GM12865 (cell line): ENCODE measurements at regions not wholly inside any gene's neighbourhood (a gene's known extent, or its start where the extent isn't known, plus 50 kb on each side); places are given as distances from the start of the nearest gene placed in this dataset.

Experiments
- DNase-seq: peaks from one replicate; pipeline ENCODE4 v3.0.0; 2010; ENCODE audit warnings: low read depth
- H3K4me3 ChIP-seq: 2 replicates; pipeline ENCODE4 v1.5.1; 2011; ENCODE audit warnings: mild to moderate bottlenecking, low read depth, low read length, control low read depth
- TF ChIP-seq, protein P1 (sequence below): IDR thresholded peaks from 2 replicates; pipeline ENCODE4 v1.5.1; 2011; ENCODE audit warnings: low read length, control low read depth, low read depth, inconsistent platforms; ENCODE audit not compliant: insufficient read depth; ENCODE audit errors: missing control alignments

DNA sequence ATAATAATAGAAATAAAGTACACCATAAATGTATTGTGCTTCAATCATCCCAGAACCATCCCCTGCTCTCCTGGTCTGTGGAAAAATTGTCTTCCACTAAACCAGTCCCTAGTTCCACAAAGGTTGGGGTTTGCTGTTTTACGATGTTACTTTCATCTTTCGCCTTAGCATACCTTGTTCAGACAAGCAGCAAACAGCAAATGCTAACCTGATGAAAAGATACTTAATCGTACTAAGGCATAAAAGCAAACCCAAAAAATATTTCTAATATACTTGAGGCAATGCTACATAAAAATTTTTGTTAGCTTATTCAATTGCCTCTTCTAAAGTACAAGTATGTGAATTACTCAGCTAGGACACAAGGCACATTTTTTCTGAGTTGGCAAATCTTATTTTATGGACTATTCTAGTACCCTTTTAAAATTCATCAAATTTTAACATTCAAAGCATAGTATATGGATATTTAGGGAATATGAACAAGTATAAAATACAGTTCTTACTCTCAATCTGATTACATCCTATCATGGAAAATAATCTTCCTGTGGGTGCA is 97.1 kb upstream of the PLEKHG7 start:
- no peak overlapping the region for H3K4me3 ChIP-seq
- TF ChIP-seq, protein P1, sequence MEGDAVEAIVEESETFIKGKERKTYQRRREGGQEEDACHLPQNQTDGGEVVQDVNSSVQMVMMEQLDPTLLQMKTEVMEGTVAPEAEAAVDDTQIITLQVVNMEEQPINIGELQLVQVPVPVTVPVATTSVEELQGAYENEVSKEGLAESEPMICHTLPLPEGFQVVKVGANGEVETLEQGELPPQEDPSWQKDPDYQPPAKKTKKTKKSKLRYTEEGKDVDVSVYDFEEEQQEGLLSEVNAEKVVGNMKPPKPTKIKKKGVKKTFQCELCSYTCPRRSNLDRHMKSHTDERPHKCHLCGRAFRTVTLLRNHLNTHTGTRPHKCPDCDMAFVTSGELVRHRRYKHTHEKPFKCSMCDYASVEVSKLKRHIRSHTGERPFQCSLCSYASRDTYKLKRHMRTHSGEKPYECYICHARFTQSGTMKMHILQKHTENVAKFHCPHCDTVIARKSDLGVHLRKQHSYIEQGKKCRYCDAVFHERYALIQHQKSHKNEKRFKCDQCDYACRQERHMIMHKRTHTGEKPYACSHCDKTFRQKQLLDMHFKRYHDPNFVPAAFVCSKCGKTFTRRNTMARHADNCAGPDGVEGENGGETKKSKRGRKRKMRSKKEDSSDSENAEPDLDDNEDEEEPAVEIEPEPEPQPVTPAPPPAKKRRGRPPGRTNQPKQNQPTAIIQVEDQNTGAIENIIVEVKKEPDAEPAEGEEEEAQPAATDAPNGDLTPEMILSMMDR, result no peak
- DNase-seq, result no peak

DNA sequence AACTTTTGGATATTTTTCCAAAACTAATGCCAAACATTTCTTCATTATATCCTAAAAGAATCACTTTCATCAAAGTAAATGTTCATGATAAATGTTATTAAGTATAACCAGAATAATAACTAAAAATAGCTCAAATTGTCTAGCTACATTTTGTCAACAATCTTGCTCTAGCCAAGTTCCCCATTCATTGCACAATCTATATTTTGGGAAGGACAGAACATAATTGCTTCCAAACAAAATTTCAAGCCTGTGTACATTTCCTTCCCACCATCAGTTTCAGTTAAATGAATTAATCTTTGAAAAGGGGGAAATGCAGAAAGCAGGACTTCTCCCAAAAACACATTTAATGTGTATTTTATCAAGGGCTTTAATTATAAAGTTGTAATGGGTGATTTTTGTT is 98.0 kb upstream of the PLEKHG7 start:
- DNase-seq, result no peak
- TF ChIP-seq, protein P1, result no peak
- H3K4me3 ChIP-seq, result no peak overlapping the region

DNA sequence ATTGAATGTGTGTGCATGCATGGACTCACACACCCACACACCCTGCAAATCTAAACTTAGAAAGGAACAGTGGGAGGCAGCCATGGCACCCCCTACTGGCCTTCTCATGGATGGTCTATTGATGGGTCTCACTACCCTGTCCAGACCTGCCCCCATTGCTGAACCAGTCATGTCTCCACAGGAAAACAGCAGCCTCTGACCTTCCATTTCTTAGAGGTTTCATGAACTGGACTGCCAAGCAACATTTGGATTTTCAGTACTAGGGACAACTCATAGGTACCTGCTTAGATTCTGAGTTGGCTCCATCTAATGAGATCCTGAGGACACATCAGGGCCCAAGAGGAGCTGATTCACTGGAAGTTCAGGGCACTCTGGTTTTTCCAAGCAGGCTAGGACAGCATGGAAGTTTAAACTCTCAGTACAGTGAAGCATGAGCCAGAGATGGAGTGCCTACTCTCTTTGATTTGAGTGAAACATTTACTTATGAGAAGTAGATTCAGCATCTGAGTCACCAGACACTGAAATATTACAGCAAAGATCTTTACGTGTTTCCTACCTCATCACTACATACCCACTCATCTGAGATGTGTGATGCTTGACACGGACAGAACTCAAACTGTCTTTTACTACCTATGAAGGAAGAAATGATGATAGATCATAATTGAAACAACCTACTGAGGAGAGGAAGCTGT is 98.9 kb upstream of the PLEKHG7 start:
- no peak overlapping the region for H3K4me3 ChIP-seq
- TF ChIP-seq, protein P1, result no peak
- DNase-seq, result no peak

DNA sequence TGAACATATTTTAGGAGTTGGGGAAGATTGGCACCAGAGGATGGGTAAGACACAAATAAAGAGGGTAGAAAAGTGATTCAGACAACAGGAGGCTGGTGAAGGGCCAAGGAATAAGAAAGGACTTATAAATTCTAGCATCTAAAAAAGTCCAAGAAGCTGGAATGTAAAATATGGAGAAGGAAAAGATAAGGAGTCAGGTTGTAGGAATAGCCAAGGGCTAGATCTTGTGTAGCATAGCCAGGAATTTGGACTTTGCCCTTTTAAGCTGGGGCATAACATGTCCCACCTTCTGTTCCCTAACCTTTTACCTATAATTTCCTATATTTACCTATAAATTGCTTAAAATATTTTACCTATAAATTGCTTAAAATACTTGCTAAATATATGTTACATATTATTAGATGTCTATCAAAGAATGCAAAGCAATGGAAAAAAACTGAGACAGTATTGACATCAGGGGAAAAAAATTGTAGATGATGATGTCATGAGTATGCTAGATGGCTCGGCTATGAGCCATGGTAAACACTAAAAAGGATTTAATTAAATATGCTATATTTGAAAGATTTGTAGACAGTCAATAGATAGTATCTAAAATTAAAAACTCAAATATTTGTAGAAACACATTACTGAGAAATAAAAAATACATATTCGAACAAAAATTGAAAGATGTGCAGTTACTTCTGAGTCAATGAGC is 99.7 kb upstream of the PLEKHG7 start:
- no peak overlapping the region for H3K4me3 ChIP-seq
- no peak for DNase-seq

DNA sequence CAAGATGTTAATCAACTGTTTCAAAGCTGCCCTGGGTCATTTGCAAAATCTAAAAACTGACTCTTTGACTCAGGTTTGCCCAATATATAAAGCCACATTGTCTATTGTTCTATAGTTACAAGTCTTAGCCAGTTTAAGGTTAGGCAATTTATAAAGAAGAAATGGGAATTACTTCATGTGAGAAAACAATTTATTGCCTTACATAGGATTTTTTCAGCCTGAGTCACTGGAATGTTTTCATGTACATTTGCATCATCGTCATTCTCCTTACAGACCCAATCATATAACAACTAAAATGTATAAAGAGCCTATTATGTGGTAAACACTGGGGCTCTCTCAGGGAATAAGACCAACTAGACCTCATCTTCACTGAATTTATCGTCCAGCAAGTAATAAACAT is 100.3 kb upstream of the PLEKHG7 start:
- TF ChIP-seq, protein P1, result no peak
- no peak for DNase-seq
- H3K4me3 ChIP-seq, result no peak overlapping the region

More for the DNA sequence above, 99.7 kb upstream of the PLEKHG7 start:
- TF ChIP-seq, protein P1, result no peak

DNA sequence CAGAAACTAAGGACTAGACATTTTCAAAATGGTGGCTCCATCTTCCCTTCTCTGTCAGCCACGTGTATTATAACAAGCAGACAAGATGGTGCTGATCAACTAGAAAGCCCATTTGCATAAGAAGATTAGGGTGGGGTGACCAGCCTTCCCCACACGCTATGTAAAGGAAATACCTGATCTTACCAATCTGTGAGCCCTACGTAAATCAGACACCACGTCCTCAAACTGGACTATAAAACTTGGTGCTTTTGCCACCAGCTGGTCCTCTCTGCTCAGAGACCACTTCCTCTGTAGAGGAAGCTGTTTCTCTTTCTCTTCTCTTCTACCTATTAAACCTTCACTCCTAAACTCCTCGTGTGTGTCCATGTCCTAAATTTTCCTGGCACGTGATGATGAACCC is 101.1 kb upstream of the PLEKHG7 start:
- no peak overlapping the region for H3K4me3 ChIP-seq
- DNase-seq, result peak; percentile 9
- TF ChIP-seq, protein P1, result no peak
